MM.1S (cell line): ENCODE measurements at regions not wholly inside any gene's neighbourhood (a gene's known extent, or its start where the extent isn't known, plus 50 kb on each side); places are given as distances from the start of the nearest gene placed in this dataset.

Source experiments
- EZH2 ChIP-seq: fragments of 300-600 bp; sonication (generic); optimal IDR thresholded peaks from 2 replicates; pipeline ENCODE3; 2017; ENCODE audit warnings: low read depth, mild to moderate bottlenecking, antibody characterized with exemption, low read length, mixed read lengths
- EZH2phosphoT487 ChIP-seq: fragments of 300-600 bp; sonication (generic); IDR thresholded peaks from 2 replicates; pipeline ENCODE4 v1.6.1; 2018; ENCODE audit warnings: antibody characterized with exemption, low read length
- TF ChIP-seq, protein P1 (sequence below): fragments of 300-600 bp; sonication (generic); IDR thresholded peaks from 2 replicates; pipeline ENCODE4 v1.5.1; 2016; ENCODE audit warnings: antibody characterized with exemption, low read length, mixed read lengths

DNA sequence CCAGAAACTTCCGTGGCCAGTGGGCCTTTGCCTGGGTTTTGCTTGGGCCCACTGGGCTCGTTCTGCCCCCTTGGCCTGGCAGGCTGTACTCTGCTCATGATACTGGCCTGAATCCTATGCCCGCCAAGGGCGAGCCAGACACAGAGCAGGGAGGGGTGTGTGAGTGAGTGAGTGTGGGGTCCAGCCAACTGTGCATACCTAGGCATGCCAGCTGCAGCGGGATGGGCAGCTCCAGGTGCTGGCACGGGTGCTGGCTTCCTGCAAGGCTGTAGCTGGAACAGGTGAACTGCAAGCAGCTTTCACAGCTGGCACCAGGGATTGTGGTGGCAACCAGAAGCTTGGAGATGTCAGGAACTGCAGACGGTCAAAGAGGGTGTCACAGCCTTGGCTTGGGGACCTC is 1276.4 kb downstream of the SLC16A7 start:
- TF ChIP-seq, protein P1, sequence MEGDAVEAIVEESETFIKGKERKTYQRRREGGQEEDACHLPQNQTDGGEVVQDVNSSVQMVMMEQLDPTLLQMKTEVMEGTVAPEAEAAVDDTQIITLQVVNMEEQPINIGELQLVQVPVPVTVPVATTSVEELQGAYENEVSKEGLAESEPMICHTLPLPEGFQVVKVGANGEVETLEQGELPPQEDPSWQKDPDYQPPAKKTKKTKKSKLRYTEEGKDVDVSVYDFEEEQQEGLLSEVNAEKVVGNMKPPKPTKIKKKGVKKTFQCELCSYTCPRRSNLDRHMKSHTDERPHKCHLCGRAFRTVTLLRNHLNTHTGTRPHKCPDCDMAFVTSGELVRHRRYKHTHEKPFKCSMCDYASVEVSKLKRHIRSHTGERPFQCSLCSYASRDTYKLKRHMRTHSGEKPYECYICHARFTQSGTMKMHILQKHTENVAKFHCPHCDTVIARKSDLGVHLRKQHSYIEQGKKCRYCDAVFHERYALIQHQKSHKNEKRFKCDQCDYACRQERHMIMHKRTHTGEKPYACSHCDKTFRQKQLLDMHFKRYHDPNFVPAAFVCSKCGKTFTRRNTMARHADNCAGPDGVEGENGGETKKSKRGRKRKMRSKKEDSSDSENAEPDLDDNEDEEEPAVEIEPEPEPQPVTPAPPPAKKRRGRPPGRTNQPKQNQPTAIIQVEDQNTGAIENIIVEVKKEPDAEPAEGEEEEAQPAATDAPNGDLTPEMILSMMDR: no peak
- TF ChIP-seq EZH2phosphoT487 (no peak), EZH2 (no peak)
